CD14-positive monocyte (primary cell): ENCODE measurements at regions not wholly inside any gene's neighbourhood (a gene's known extent, or its start where the extent isn't known, plus 50 kb on each side); places are given as distances from the start of the nearest gene placed in this dataset.
"Not testable (repeated sequence)": the region's sequence is repeated elsewhere in the genome, so short reads cannot be mapped to it uniquely, and the experiment has no call there.

Experiments
- DNase-seq, 3 donors: peaks; one replicate each; pipeline ENCODE4 v3.0.0-alpha.2; 2011 to 2022
- H2AFZ ChIP-seq: 2 replicates; pipeline ENCODE4 v1.6.0; 2012; ENCODE audit warnings: mild to moderate bottlenecking, low read depth, low read length, inconsistent platforms; ENCODE audit not compliant: insufficient read depth, poor library complexity, severe bottlenecking
- H3K27ac ChIP-seq, 2 donors: 1 replicate in 1 of 2; 2 replicates in 1 of 2; pipeline ENCODE4 v1.5.1; 2012 to 2013; ENCODE audit warnings: low read length in 2 of 2, control low read depth in 1 of 2, inconsistent platforms in 1 of 2, low read depth in 1 of 2, mild to moderate bottlenecking in 1 of 2
- H3K27me3 ChIP-seq, 2 donors: one replicate each; pipeline versions ENCODE4 v1.6.0 to v1.6.1; 2011 to 2013; ENCODE audit warnings: low read length in 2 of 2; ENCODE audit not compliant: control insufficient read depth in 2 of 2, insufficient read depth in 2 of 2
- H3K36me3 ChIP-seq, 2 donors: replicated peaks in 1 of 2; 1 replicate in 1 of 2; 2 replicates in 1 of 2; pipeline versions ENCODE4 v1.5.1 to v1.6.1; 2012 to 2013; ENCODE audit warnings: low read length in 2 of 2, control low read depth in 1 of 2, inconsistent platforms in 1 of 2, mild to moderate bottlenecking in 1 of 2; ENCODE audit not compliant: insufficient read depth in 2 of 2, control insufficient read depth in 1 of 2
- H3K4me1 ChIP-seq, 2 donors: 1 replicate in 1 of 2; 2 replicates in 1 of 2; pipeline versions ENCODE4 v1.5.1 to v1.6.1; 2012 to 2013; ENCODE audit warnings: low read length in 2 of 2, control low read depth in 1 of 2, inconsistent platforms in 1 of 2, mild to moderate bottlenecking in 1 of 2, moderate library complexity in 1 of 2; ENCODE audit not compliant: insufficient read depth in 2 of 2, control insufficient read depth in 1 of 2
- H3K4me2 ChIP-seq: replicated peaks from 2 replicates; pipeline ENCODE3; 2012; ENCODE audit warnings: low read length, moderate library complexity, mild to moderate bottlenecking; ENCODE audit not compliant: poor library complexity, severe bottlenecking; ENCODE audit errors: extremely low read depth
- H3K4me3 ChIP-seq, 3 experiments: fragments of 200-600 bp in 1 of 3; sonication (generic) in 1 of 3; replicated peaks in 1 of 3; 1 replicate in 2 of 3; 2 replicates in 1 of 3; pipeline ENCODE4 v1.5.1; 2011 to 2013; ENCODE audit warnings: low read length in 3 of 3, mild to moderate bottlenecking in 3 of 3, control low read depth in 2 of 3, low read depth in 2 of 3, inconsistent platforms in 1 of 3, moderate library complexity in 1 of 3
- H3K79me2 ChIP-seq: 2 replicates; pipeline ENCODE4 v1.6.0; 2012; ENCODE audit warnings: mild to moderate bottlenecking, control low read depth, inconsistent platforms, low read length, moderate library complexity; ENCODE audit not compliant: insufficient read depth
- H3K9ac ChIP-seq: 2 replicates; pipeline ENCODE4 v1.6.0; 2017; ENCODE audit warnings: low read length, mild to moderate bottlenecking; ENCODE audit not compliant: insufficient read depth, poor library complexity, severe bottlenecking
- H3K9me3 ChIP-seq, 2 donors: replicated peaks in 1 of 2; 1 replicate in 1 of 2; 2 replicates in 1 of 2; pipeline versions ENCODE4 v1.5.1 to v1.6.1; 2012 to 2013; ENCODE audit warnings: low read length in 2 of 2, control low read depth in 1 of 2; ENCODE audit not compliant: control insufficient read depth in 1 of 2, insufficient read depth in 1 of 2
- H4K20me1 ChIP-seq: 2 replicates; pipeline ENCODE4 v1.6.0; 2012; ENCODE audit warnings: mild to moderate bottlenecking, low read length, control low read depth, moderate library complexity; ENCODE audit not compliant: insufficient read depth
- H3K27ac Mint-ChIP-seq, 7 donors: one replicate each; pipeline ENCODE4 v1.8.0; 2020; ENCODE audit warnings: mild to moderate bottlenecking in 7 of 7, mixed read lengths in 7 of 7, moderate library complexity in 6 of 7, inconsistent platforms in 2 of 7
- H3K27me3 Mint-ChIP-seq, 3 donors: one replicate each; pipeline ENCODE4 v1.8.0; 2021 to 2022; ENCODE audit warnings: low read depth in 3 of 3, mild to moderate bottlenecking in 3 of 3, mixed read lengths in 3 of 3, moderate library complexity in 3 of 3, inconsistent platforms in 1 of 3
- H3K36me3 Mint-ChIP-seq, 2 donors: one replicate each; pipeline ENCODE4 v1.8.0; 2020; ENCODE audit warnings: mixed read lengths in 2 of 2, inconsistent platforms in 1 of 2, mild to moderate bottlenecking in 1 of 2
- H3K4me1 Mint-ChIP-seq: one replicate; pipeline ENCODE4 v1.8.0; 2020; ENCODE audit warnings: mild to moderate bottlenecking, mixed read lengths
- H3K4me3 Mint-ChIP-seq, 2 donors: one replicate each; pipeline ENCODE4 v1.8.0; 2020; ENCODE audit warnings: mild to moderate bottlenecking in 2 of 2, mixed read lengths in 2 of 2, moderate library complexity in 1 of 2
- H3K9me3 Mint-ChIP-seq, 7 donors: one replicate each; pipeline ENCODE4 v1.8.0; 2020 to 2022; ENCODE audit warnings: mixed read lengths in 7 of 7, mild to moderate bottlenecking in 6 of 7, moderate library complexity in 6 of 7, inconsistent platforms in 2 of 7
- WGBS: methylation state at CpG from one replicate; pipeline ENCODE4 v1.1.5; 2013; ENCODE audit warnings: missing lambda C conversion rate; ENCODE audit not compliant: insufficient coverage; 5-methylcytosine and 5-hydroxymethylcytosine counted together
- intact Hi-C, 2 donors: fragments of 100-400 bp; cut with micrococcal nuclease; formaldehyde crosslinking; loops; one replicate each; pipeline versions ENCODE4 v1.15.0 to v1.15.1; 2023
- TF ChIP-seq, protein P1 (sequence below): fragments of 200-600 bp; IDR thresholded peaks from one replicate; pipeline ENCODE4 v1.8.0; 2022; ENCODE audit warnings: antibody characterized with exemption, mild to moderate bottlenecking

DNA sequence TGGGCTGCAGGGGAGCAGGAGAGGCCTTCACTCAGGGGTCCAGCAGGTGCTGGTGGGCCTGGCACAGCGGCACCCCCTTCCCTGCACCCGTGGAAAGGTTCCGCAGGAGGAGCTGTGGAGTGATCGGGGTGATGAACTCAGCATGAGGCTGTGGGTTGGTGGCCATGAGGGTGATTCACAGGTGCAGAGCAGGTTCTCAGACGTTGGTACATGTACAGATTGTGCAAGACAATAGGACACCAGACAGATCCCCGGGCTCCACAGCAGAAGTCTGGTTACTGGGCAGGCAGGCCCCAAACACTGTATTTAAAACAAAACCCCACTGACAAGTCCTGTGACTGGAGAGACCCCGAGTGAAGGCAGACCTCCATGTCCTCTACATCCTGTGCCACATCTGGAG is 151.6 kb upstream of the CDH4 start:
- Histone ChIP-seq H3K27ac (no peak overlapping the region), H3K9me3 (peaks cover 2 to 3% of the 10 kb centered on the region in 2 donors), H3K4me2 (no peak overlapping the region), H4K20me1 (no peaks in the 10 kb centered on the region), H3K9ac (no peak overlapping the region), H3K36me3 (no peaks in the 10 kb centered on the region), H3K79me2 (no peaks in the 10 kb centered on the region), H3K4me3 (no peak overlapping the region), H3K4me1 (no peaks in the 10 kb centered on the region), H2AFZ (no peak overlapping the region), H3K27me3 (no peaks in the 10 kb centered on the region)
- Mint-ChIP-seq H3K27me3 (peaks cover 0 to 5% (median 4%) of the 10 kb centered on the region in 3 donors), H3K4me1 (no peaks in the 10 kb centered on the region), H3K27ac (no peak overlapping the region), H3K9me3 (peaks cover 2 to 10% (median 6%) of the 10 kb centered on the region in 7 donors), H3K4me3 (no peak overlapping the region), H3K36me3 (no peaks in the 10 kb centered on the region)
- intact Hi-C loops = no loop called here
- 67% methylated on average over 1 of the region's 7 CpGs for WGBS
- no peak for DNase-seq
- TF ChIP-seq, protein P1, sequence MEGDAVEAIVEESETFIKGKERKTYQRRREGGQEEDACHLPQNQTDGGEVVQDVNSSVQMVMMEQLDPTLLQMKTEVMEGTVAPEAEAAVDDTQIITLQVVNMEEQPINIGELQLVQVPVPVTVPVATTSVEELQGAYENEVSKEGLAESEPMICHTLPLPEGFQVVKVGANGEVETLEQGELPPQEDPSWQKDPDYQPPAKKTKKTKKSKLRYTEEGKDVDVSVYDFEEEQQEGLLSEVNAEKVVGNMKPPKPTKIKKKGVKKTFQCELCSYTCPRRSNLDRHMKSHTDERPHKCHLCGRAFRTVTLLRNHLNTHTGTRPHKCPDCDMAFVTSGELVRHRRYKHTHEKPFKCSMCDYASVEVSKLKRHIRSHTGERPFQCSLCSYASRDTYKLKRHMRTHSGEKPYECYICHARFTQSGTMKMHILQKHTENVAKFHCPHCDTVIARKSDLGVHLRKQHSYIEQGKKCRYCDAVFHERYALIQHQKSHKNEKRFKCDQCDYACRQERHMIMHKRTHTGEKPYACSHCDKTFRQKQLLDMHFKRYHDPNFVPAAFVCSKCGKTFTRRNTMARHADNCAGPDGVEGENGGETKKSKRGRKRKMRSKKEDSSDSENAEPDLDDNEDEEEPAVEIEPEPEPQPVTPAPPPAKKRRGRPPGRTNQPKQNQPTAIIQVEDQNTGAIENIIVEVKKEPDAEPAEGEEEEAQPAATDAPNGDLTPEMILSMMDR = no peak

GRCh38 chr20:61101321-61101720 is 150.7 kb upstream of the CDH4 start:
- H3K27ac ChIP-seq, H3K4me1 ChIP-seq, H3K36me3 Mint-ChIP-seq, H3K27me3 ChIP-seq, H3K4me2 ChIP-seq, H3K9me3 Mint-ChIP-seq, H3K27me3 Mint-ChIP-seq, H3K9me3 ChIP-seq, H3K4me1 Mint-ChIP-seq, DNase-seq, H4K20me1 ChIP-seq, H3K27ac Mint-ChIP-seq, H3K9ac ChIP-seq, intact Hi-C loops, H3K4me3 ChIP-seq, H3K79me2 ChIP-seq, H3K36me3 ChIP-seq, H3K4me3 Mint-ChIP-seq, H2AFZ ChIP-seq: not testable (repeated sequence)
- 55% methylated on average over 8 of the region's 8 CpGs for WGBS
